Renal cortical epithelial cell (primary cell): ENCODE measurements at regions not wholly inside any gene's neighbourhood (a gene's known extent, or its start where the extent isn't known, plus 50 kb on each side); places are given as distances from the start of the nearest gene placed in this dataset.
"Not testable (repeated sequence)": the region's sequence is repeated elsewhere in the genome, so short reads cannot be mapped to it uniquely, and the experiment has no call there.

ENCODE experiments used
- DNase-seq: peaks from one replicate; pipeline ENCODE4 v3.0.0-alpha.2; 2011; ENCODE audit warnings: low read depth

- DNase-seq: no peak
Measured at GRCh38 chr3:13137941-13138832, 65.0 kb upstream of the IQSEC1 start.

GRCh38 chr3:13136848-13137247 is 63.6 kb upstream of the IQSEC1 start:
- not testable (repeated sequence) for DNase-seq

- DNase-seq: no peak
Measured at GRCh38 chr3:13136426-13136825, 63.2 kb upstream of the IQSEC1 start.

DNA sequence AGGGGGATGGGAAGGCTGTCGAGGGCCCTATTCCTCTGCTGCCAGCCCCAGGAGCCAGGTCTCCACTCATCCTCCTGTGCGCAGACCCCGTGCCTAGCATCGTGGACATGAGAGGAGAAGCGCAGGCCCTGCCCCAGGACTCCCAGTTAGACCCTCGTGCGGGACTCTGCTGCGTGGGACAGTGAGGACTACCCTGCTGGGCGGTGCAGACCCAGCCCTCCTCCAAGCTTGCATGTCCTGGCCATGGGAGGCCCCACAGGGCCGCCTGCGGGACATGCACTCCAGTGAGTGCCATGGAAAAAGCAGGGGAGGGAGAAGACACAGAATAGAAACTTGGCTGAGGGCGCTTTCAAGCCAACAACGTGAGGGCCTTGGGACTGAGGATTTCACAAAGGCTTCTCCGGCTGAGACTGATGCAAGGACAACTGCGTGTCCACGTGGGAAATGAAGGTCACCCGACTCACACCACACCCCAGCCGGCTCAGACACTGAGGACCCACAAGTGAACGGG is 62.6 kb upstream of the IQSEC1 start:
- no peak for DNase-seq

DNA sequence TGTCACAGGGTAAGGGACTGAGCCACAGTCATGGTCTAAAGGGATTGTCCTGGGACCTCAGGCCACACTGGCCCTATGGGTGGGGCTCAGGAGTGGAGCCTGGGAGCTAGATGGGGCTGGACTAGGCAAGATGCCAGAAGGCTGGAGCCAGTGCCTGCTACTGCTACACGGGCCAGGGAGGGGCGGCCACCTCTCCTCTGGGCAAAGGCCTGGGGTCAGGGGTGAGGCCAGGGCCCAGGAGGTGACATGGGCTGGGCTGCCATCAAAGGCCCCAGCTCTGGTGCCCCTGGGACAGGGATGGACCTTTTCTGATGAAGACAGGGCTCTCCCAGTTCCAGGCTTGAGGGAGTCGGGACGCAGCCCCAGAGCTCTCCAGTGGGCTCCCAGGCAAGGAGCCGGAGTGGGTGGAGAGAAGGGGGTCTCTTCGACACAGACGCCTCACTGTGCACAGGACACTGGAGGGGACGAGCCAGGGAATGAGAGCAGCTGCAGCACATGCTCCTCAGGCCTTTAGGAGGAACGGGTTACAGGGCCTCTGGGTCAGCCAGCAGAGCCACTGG is 62.1 kb upstream of the IQSEC1 start:
- no peak for DNase-seq

- DNase-seq: no peak
Measured at GRCh38 chr3:13134879-13135206, 61.6 kb upstream of the IQSEC1 start.

- no peak for DNase-seq
Measured at GRCh38 chr3:13134166-13134878, 61.1 kb upstream of the IQSEC1 start.

GRCh38 chr3:13133471-13133981 is 60.3 kb upstream of the IQSEC1 start:
- no peak for DNase-seq

- no peak for DNase-seq
Measured at GRCh38 chr3:13132731-13133410, 59.6 kb upstream of the IQSEC1 start.

DNA sequence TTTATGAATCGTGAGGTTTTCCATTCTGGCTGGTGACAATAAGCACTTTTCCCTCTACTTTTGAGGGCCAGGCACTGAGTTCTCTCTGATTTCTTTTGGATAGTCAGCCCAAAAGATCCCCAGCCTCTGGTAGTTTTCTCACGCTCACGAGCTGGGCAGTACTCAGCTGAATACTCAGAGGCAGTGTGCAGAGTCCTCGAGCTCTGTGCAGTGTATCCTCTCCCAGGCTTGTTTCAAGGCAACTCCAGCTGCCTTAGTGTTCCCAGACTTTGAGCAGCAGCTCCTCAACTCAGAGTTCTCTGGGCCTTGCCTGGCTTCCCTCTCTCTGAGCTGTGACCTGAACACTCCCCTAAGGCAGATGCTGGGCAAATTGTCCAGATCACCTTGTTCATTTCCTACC is 59.1 kb upstream of the IQSEC1 start:
- no peak for DNase-seq

- DNase-seq: no peak
Measured at GRCh38 chr3:13130464-13131193, 57.4 kb upstream of the IQSEC1 start.

GRCh38 chr3:13125092-13126015 is 52.1 kb upstream of the IQSEC1 start:
- no peak for DNase-seq

DNA sequence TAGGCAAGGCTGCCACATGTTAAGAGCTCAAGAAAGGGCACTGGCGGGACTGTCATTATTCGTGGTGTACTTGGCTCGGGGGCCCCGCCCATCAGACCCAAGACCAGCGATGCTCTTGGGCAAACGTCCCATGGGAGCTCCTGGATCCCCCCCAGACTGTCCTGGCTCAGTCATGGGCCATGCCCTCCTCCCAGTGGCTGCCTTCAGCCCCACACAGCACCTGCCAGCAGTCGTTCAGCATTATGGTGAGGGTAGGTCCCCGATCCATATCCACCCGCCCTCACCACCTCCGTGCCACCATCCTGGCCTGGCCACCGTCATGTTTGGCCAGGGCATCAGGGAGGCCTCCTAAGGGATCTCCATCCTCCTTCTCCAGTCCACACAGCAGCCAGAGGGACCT is 51.4 kb upstream of the IQSEC1 start:
- DNase-seq: no peak

- no peak for DNase-seq
Measured at GRCh38 chr3:13123765-13124164, 50.5 kb upstream of the IQSEC1 start.

GRCh38 chr3:13123013-13123654 is 49.9 kb upstream of the IQSEC1 start:
- DNase-seq: no peak
